OCI-LY1 (cell line): ENCODE measurements at regions not wholly inside any gene's neighbourhood (a gene's known extent, or its start where the extent isn't known, plus 50 kb on each side); places are given as distances from the start of the nearest gene placed in this dataset.

ENCODE experiments used
- CTCF ChIP-seq: fragments of 200-600 bp; sonication (generic), shearing (Covaris generic); IDR thresholded peaks from 2 replicates; pipeline ENCODE4 v1.5.1; 2017; ENCODE audit warnings: mild to moderate bottlenecking, antibody characterized with exemption, low read length, moderate library complexity, mixed read lengths
- EZH2 ChIP-seq: fragments of 200-600 bp; sonication (generic), shearing (Covaris generic); IDR thresholded peaks from 2 replicates; pipeline ENCODE4 v1.8.0; 2017; ENCODE audit warnings: borderline replicate concordance, mixed run types, mild to moderate bottlenecking, antibody characterized with exemption, low read length, moderate library complexity, mixed read lengths

- no peak for TF ChIP-seq EZH2
- TF ChIP-seq CTCF = no peak
Measured at GRCh38 chr4:121479808-121480207, 99.0 kb upstream of the QRFPR start.
